Left ventricle myocardium inferior (tissue), 1 donor: ENCODE measurements at regions not wholly inside any gene's neighbourhood (a gene's known extent, or its start where the extent isn't known, plus 50 kb on each side); places are given as distances from the start of the nearest gene placed in this dataset.

ENCODE experiments used
- DNase-seq: peaks from one replicate; pipeline ENCODE4 v3.0.0-alpha.2; 2020
- H3K27ac ChIP-seq: fragments of 200-600 bp; replicated peaks from 2 replicates; pipeline ENCODE4 v1.8.0; 2021
- H3K27me3 ChIP-seq: fragments of 200-600 bp; 2 replicates; pipeline ENCODE4 v1.8.0; 2021; ENCODE audit warnings: low read depth
- H3K36me3 ChIP-seq: fragments of 200-600 bp; 2 replicates; pipeline ENCODE4 v1.8.0; 2021
- H3K4me1 ChIP-seq: fragments of 200-600 bp; 2 replicates; pipeline ENCODE4 v1.8.0; 2021
- H3K4me3 ChIP-seq: fragments of 200-600 bp; 2 replicates; pipeline ENCODE4 v1.8.0; 2021; ENCODE audit warnings: mild to moderate bottlenecking, moderate library complexity
- H3K9me3 ChIP-seq: fragments of 200-600 bp; replicated peaks from 2 replicates; pipeline ENCODE4 v1.8.0; 2021
- intact Hi-C: fragments of 100-400 bp; cut with micrococcal nuclease; formaldehyde crosslinking; loops from one replicate; pipeline ENCODE4 v1.11.0; 2022
- TF ChIP-seq, protein P1 (sequence below): fragments of 200-600 bp; IDR thresholded peaks from 2 replicates; pipeline ENCODE4 v1.8.0; 2021; ENCODE audit warnings: antibody characterized with exemption, mild to moderate bottlenecking, borderline replicate concordance
- donor health status: DM: no; HTN: yes; CAD: no; lungs with severe emphysema.

DNA sequence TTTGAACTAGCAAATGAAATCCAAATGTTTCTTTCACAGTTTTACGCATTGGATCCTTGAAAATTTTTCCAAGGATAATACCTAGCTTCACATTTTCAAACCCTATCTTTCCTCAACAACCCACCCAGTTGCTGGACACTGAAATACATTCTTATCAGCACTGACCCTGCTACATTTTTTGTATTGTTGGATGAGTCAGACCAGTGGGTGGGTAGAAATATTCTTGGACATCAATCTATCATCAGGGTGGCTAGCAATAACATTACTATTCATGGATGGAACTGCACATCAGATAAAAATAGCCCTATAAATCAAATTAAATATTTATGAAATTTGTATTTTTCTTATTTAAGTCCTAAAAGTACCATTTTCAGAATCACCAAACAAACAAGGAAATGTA is 407.4 kb upstream of the IZUMO3 start:
- Histone ChIP-seq H3K9me3 (peaks cover 6% of the 10 kb centered on the region), H3K36me3 (no peaks in the 10 kb centered on the region), H3K27ac (no peak overlapping the region), H3K4me1 (no peaks in the 10 kb centered on the region), H3K27me3 (no peaks in the 10 kb centered on the region), H3K4me3 (no peak overlapping the region)
- intact Hi-C loops, result no loop called here
- no peak for DNase-seq
- TF ChIP-seq, protein P1, sequence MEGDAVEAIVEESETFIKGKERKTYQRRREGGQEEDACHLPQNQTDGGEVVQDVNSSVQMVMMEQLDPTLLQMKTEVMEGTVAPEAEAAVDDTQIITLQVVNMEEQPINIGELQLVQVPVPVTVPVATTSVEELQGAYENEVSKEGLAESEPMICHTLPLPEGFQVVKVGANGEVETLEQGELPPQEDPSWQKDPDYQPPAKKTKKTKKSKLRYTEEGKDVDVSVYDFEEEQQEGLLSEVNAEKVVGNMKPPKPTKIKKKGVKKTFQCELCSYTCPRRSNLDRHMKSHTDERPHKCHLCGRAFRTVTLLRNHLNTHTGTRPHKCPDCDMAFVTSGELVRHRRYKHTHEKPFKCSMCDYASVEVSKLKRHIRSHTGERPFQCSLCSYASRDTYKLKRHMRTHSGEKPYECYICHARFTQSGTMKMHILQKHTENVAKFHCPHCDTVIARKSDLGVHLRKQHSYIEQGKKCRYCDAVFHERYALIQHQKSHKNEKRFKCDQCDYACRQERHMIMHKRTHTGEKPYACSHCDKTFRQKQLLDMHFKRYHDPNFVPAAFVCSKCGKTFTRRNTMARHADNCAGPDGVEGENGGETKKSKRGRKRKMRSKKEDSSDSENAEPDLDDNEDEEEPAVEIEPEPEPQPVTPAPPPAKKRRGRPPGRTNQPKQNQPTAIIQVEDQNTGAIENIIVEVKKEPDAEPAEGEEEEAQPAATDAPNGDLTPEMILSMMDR, result no peak

DNA sequence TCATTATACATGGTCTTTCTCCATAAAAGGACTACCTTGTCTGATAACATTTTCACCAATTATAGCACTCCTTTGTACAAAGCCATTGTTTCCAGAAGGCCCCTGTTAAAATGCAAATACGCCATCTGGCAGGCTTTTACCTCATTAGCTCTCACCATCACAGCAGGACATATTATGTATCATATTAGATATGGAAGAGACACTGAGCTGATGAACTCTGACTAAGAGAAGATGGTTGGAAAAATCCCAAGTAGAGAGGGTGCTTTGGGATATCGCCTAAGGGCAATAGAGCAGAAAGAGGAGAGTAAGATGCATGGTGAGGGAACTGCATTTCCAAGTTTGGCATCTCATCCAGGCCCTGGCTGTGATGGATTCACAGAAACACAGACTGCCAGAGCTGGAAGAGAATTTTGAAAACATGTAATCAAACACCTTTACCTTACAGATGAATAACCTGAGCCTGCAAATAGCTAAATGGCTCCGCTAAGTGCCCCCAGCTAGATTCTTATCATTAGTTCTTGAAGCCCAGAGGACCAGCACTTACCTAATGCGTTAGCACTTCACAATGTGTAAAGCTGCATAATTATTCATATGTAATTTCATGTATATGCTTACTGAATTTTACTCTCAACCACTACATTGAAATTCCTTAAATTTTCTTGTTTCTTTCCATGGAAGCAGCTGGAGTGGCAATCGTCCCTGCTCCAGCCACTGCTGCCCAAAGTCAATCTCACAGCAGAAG is 393.6 kb upstream of the IZUMO3 start:
- Histone ChIP-seq H3K4me1 (no peaks in the 10 kb centered on the region), H3K9me3 (no peaks in the 10 kb centered on the region), H3K27me3 (no peaks in the 10 kb centered on the region), H3K36me3 (no peaks in the 10 kb centered on the region), H3K4me3 (no peak overlapping the region), H3K27ac (no peak overlapping the region)
- intact Hi-C loops, result no loop called here
- TF ChIP-seq, protein P1, result no peak
- DNase-seq, result no peak

DNA sequence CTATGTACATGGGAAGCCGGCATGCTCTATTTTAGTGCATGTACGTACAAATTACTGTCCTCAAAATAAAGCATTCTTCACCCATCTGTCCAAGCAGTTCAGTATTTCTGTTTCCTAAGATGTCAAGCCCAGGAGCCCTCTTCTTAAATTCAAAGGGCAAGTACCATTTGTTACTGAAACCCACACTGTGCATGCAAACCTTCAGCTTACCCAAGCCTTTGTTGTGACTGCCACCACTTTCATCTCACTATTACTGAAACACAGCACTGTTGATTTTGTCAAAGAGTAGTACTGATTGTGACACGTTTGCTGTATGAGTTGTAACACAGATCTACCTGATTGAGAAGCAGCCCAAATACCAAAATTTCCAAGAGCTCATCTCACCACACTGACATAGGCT is 390.4 kb upstream of the IZUMO3 start:
- intact Hi-C loops, result no loop called here
- TF ChIP-seq, protein P1, result no peak
- no peaks in the 10 kb centered on the region for H3K36me3 ChIP-seq

DNA sequence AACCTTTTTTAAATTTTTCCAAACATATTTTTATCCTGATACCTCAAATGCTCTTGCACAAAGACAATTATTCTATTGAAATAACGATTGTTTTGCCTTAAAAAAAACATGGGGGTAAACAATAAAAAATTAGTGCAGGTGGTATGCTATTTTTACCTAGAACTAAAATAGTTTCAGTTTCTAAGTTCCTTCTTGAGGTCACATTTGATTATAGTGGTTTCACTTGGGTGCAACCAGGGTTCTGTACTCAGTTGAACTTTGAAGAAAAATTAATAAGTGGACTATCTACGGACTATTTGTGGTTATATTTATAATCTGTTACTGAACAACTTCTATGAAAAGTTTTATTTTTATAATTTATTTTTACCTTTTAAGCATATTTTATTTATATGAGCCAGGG is 387.1 kb upstream of the IZUMO3 start:
- TF ChIP-seq, protein P1, result no peak
- DNase-seq, result no peak
- Histone ChIP-seq H3K4me1 (no peaks in the 10 kb centered on the region), H3K9me3 (no peaks in the 10 kb centered on the region), H3K4me3 (no peak overlapping the region), H3K36me3 (no peaks in the 10 kb centered on the region), H3K27ac (no peak overlapping the region), H3K27me3 (no peaks in the 10 kb centered on the region)
- intact Hi-C loops, result no loop called here

More for the DNA sequence above, 390.4 kb upstream of the IZUMO3 start:
- DNase-seq, result no peak
- H3K27ac ChIP-seq, result no peak overlapping the region
- no peaks in the 10 kb centered on the region for H3K4me1 ChIP-seq
- no peaks in the 10 kb centered on the region for H3K9me3 ChIP-seq
- H3K4me3 ChIP-seq, result no peak overlapping the region
- no peaks in the 10 kb centered on the region for H3K27me3 ChIP-seq

DNA sequence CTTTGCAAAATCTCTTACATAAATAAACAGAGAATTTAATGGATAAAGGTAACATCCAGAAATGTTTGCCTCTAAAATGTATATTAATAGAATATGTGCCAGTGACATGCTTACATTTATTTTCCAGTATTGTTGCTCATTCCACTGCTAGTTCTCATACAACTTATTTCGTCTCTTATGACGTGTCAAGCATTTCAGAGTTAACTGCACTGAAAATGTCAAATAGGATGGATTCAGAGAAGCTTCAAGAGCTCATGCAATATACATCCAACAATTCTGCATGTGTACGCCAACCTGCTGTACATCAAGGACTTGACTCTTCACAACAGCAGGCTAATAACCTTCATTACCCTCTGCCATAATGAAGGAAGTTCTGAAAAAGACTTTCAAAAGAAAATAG is 386.2 kb upstream of the IZUMO3 start:
- DNase-seq, result no peak
- Histone ChIP-seq H3K27me3 (no peaks in the 10 kb centered on the region), H3K27ac (no peak overlapping the region), H3K4me3 (no peak overlapping the region), H3K9me3 (no peaks in the 10 kb centered on the region), H3K4me1 (no peaks in the 10 kb centered on the region), H3K36me3 (no peaks in the 10 kb centered on the region)
- intact Hi-C loops, result no loop called here
- TF ChIP-seq, protein P1, result no peak
